WI38 (cell line): ENCODE measurements at regions not wholly inside any gene's neighbourhood (a gene's known extent, or its start where the extent isn't known, plus 50 kb on each side); places are given as distances from the start of the nearest gene placed in this dataset.

Source experiments
- H3K4me3 ChIP-seq: 2 replicates; pipeline ENCODE4 v1.5.1; 2011; ENCODE audit warnings: low read depth, mild to moderate bottlenecking, control low read depth, low read length
- TF ChIP-seq, protein P1 (sequence below): IDR thresholded peaks from 2 replicates; pipeline ENCODE4 v1.5.1; 2012; ENCODE audit warnings: low read depth, mild to moderate bottlenecking, control low read depth, low read length

DNA sequence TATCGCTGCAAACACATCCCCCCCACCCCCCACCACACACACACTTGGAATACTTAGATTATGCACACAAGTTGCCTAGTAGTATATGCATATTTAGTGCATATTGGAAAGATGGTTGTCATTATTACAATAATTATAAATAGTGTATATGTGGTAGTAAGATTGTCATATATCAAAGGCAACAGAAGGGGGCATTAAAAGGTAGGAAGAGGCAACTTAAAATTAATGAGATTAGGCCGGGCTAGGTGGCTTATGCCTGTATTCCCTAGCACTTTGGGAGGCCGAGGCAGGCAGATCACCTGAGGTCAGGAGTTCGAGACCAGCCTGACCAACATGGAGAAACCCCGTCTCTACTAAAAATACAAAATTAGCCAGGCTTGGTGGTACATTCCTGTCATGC, 52.1 kb downstream of the GSC start:
- TF ChIP-seq, protein P1, sequence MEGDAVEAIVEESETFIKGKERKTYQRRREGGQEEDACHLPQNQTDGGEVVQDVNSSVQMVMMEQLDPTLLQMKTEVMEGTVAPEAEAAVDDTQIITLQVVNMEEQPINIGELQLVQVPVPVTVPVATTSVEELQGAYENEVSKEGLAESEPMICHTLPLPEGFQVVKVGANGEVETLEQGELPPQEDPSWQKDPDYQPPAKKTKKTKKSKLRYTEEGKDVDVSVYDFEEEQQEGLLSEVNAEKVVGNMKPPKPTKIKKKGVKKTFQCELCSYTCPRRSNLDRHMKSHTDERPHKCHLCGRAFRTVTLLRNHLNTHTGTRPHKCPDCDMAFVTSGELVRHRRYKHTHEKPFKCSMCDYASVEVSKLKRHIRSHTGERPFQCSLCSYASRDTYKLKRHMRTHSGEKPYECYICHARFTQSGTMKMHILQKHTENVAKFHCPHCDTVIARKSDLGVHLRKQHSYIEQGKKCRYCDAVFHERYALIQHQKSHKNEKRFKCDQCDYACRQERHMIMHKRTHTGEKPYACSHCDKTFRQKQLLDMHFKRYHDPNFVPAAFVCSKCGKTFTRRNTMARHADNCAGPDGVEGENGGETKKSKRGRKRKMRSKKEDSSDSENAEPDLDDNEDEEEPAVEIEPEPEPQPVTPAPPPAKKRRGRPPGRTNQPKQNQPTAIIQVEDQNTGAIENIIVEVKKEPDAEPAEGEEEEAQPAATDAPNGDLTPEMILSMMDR = no peak
- no peak overlapping the region for H3K4me3 ChIP-seq

DNA sequence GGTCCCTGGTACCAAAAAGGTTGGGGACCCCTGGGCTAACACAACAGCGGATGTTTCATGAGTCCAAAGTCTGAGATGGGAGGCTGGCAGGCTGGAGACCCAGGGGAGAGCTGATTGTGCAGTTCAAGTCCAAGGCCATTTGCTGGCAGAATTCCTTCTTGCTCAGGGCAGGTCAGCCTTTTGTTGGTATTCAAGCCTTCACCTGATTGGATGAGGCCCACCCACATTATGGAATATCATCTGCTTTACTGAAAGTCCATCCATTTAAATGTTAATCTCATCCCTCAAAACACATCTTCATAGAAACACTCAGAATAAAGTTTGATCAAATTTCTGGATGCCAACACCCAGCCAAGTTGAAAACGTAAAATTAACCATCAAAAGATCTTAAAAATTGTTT, 52.9 kb downstream of the GSC start:
- TF ChIP-seq, protein P1 = no peak
- H3K4me3 ChIP-seq = no peak overlapping the region

DNA sequence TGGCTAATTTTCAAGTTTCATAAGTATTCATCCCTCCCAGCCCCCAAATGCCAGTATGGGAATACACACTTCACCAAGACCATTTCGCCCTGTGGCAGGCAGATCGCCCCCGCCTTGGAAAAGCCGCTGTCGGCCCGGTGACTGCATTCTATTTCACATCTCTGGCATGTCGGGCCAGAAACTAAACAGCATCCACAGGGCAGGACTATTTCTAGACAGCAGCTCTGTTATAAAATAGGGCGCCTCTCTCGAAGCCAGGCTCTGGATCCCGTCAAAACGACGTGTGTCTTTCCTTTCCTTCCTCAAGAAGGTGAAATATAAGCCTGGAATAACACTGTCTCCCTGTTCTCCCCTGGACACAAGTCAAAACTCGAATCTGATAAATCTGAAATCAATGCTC, 56.8 kb downstream of the GSC start:
- H3K4me3 ChIP-seq = no peak overlapping the region
- TF ChIP-seq, protein P1 = no peak

DNA sequence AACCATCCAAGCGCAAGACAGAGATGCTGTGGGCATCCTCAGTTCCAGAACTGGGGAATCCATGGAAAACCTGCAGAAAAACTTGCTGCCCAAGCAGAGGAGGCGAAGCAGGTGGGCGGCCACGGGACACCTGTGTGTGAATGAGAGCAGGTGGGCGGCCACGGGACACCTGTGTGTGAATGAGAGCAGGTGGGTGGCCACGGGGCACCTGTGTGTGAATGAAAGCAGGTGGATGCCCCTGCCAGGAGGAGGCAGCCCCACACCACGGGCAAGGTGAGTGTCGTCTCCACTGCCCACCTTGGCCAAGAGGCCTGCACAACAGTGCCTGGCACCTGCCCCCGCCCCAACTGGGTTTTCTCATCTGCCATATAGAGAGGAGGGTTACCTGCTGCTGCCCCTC, 59.2 kb downstream of the GSC start:
- TF ChIP-seq, protein P1 = no peak
- no peak overlapping the region for H3K4me3 ChIP-seq

DNA sequence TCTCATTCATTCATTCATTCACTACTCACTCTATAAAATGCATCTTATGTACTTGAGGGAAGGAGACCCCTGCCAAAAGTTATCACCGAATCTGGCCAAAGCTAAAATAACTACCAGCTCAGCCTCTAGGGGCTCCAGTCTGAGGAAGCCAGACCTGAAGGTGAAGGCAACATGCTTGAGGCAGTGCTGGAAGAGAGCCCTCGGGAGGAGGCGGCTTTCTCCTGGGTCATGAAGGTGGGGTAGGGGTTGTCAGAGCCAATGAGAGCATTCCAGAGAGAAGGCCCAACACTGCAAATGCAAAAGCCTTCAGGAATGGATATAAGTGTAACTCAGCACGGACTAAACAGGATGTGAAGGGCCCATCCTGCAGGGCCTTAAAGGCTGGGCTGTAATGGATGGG, 62.4 kb downstream of the GSC start:
- H3K4me3 ChIP-seq = no peak overlapping the region
- TF ChIP-seq, protein P1 = no peak

DNA sequence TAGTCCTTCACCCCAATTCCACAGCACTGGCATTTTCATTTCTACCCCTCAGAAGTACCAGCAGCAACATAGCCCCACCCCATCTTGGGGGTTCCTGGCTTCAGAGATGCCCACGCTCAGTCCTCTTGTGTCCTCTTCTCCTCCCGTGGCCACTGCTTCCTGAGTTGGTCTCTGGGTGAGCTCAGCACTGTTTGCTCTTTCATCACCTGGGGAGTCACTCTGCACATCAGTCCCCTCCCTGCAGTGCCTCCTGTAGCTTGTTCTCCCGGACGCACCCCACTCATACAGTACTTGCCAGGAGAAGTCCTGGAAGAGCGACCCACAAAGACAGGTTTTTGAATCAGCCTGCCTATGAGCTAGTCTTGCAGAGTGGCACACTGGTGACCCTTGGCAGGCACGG, 63.8 kb downstream of the GSC start:
- TF ChIP-seq, protein P1 = no peak
- no peak overlapping the region for H3K4me3 ChIP-seq

DNA sequence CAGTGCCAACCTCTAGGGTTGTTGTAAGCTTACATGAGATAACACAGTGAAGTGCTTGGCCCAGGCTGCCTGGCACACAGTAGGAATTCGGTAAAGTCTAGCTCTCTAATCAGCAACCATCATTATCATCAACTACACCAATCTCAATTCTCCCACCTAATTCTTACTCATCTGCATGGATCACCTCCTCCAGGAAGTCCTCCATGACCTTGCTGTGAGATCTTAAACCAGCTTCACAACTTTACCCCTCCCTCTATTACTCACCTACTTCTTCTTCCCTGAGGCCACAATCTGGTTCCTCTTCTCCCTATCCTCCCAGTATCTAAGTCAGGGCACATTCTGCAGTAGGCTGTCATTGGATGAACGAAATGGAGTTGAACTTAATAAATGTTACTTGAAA, 67.3 kb downstream of the GSC start:
- TF ChIP-seq, protein P1 = no peak
- H3K4me3 ChIP-seq = no peak overlapping the region
